HUES6 (cell line): ENCODE measurements at regions not wholly inside any gene's neighbourhood (a gene's known extent, or its start where the extent isn't known, plus 50 kb on each side); places are given as distances from the start of the nearest gene placed in this dataset.

Experiments used
- H3K27ac ChIP-seq: 2 replicates; pipeline ENCODE4 v1.7.0; 2013; ENCODE audit warnings: low read depth, mild to moderate bottlenecking, low read length, inconsistent platforms
- H3K27me3 ChIP-seq: 2 replicates; pipeline ENCODE4 v1.6.1; 2013; ENCODE audit warnings: low read length; ENCODE audit not compliant: control insufficient read depth, insufficient read depth
- H3K36me3 ChIP-seq: 2 replicates; pipeline ENCODE4 v1.6.1; 2013; ENCODE audit warnings: low read length; ENCODE audit not compliant: control insufficient read depth, insufficient read depth
- H3K4me1 ChIP-seq: 2 replicates; pipeline ENCODE4 v1.6.1; 2013; ENCODE audit warnings: low read length; ENCODE audit not compliant: control insufficient read depth, insufficient read depth
- H3K4me3 ChIP-seq: 2 replicates; pipeline ENCODE4 v1.5.1; 2013; ENCODE audit warnings: low read depth, low read length
- H3K9ac ChIP-seq: one replicate; pipeline ENCODE4 v1.6.1; 2013; ENCODE audit warnings: mild to moderate bottlenecking, low read length
- H3K9me3 ChIP-seq: 2 replicates; pipeline ENCODE4 v1.6.1; 2013; ENCODE audit warnings: low read depth, low read length; ENCODE audit not compliant: control insufficient read depth, insufficient read depth

DNA sequence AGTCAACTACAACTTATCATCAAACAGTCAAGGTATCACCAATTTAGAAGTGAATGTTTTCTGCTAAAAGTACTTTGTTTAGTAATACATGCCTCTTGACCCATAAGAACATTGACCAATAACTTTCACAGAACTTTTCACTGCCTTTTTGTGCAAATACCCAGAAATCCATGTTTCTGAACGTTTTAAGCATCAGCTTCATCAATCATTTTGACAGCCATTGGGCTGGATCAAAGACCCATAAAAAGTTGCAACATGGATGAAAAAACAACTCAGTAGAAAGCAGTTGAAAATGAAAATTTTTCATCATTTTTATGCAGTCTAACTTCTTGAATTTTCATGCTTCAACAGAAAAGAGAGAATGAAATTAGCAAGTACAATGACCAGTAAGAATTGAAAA lies 466.7 kb downstream of the TRAM1L1 start:
- H3K27ac ChIP-seq = no peak overlapping the region
- no peak overlapping the region for H3K9ac ChIP-seq
- no peak overlapping the region for H3K4me3 ChIP-seq
- no peaks in the 10 kb centered on the region for H3K9me3 ChIP-seq
- H3K27me3 ChIP-seq = no peaks in the 10 kb centered on the region
- H3K36me3 ChIP-seq = no peaks in the 10 kb centered on the region
- H3K4me1 ChIP-seq = no peaks in the 10 kb centered on the region

GRCh38 chr4:116603096-116603495 lies 482.3 kb downstream of the TRAM1L1 start:
- no peaks in the 10 kb centered on the region for H3K36me3 ChIP-seq
- peaks cover 8% of the 10 kb centered on the region; the same call in 1 of the 2 replicates for H3K9me3 ChIP-seq
- H3K27me3 ChIP-seq = no peaks in the 10 kb centered on the region
- H3K27ac ChIP-seq = no peak overlapping the region
- no peaks in the 10 kb centered on the region for H3K4me1 ChIP-seq
- H3K9ac ChIP-seq = no peak overlapping the region
- no peak overlapping the region for H3K4me3 ChIP-seq

DNA sequence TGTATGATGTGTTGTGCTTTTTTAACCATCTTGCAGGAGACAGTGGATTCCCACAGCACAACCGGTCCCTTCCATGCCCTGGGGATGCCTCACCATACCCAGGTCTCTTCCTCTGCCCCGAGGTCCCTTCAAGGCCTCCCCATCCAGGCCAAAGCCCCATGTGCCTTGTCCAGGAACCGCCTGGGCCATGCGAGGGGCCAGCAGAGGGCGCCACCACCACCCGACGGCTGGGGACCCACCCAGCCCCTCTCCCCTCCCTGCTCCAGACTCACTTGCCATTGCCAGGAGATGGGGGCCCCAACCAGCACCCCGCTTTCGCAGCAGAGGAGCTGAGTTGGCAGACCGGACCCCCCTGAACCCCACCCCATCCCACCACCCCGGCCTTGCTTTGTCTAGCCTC lies 485.5 kb downstream of the TRAM1L1 start:
- Histone ChIP-seq H3K9ac (no peak overlapping the region), H3K4me1 (no peaks in the 10 kb centered on the region), H3K27me3 (no peaks in the 10 kb centered on the region), H3K36me3 (no peaks in the 10 kb centered on the region), H3K4me3 (no peak overlapping the region), H3K9me3 (peaks cover 8% of the 10 kb centered on the region; the same call in 1 of the 2 replicates), H3K27ac (no peak overlapping the region)

DNA sequence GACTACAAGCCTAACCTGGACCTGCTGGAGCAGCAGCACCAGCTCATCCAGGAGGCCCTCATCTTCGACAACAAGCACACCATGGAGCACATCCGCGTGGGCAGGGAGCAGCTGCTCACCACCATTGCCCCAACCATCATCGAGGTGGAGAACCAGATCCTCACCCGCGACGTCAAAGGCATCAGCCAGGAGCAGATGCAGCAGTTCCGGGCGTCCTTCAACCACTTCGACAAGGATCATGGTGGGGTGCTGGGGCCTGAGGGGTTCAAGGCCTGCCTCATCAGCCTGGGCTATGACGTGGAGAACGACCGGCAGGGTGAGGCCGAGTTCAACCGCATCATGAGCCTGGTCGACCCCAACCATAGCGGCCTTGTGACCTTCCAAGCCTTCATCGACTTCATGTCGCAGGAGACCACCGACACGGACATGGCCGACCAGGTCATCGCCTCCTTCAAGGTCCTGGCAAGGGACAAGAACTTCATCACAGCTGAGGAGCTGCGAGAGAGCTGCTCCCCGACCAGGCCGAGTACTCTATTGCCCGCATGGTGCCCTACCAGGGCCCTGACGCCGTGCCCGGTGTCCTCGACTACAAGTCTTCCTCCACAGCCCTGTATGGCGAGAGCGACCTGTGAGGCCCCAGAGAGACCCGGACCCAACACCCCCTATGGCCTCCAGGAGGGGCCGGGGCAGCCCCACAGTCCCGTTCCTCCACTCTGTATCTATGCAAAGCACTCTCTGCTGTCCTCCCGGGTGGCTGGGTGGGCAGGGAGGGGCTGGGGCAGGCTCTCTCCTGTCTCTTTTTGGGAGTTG lies 486.2 kb downstream of the TRAM1L1 start:
- H3K4me3 ChIP-seq = no peak overlapping the region
- no peak overlapping the region for H3K27ac ChIP-seq
- no peak overlapping the region for H3K9ac ChIP-seq
- peaks cover 8% of the 10 kb centered on the region; the same call in 1 of the 2 replicates for H3K9me3 ChIP-seq
- no peaks in the 10 kb centered on the region for H3K4me1 ChIP-seq
- H3K27me3 ChIP-seq = no peaks in the 10 kb centered on the region
- no peaks in the 10 kb centered on the region for H3K36me3 ChIP-seq

GRCh38 chr4:116598155-116598979 lies 487.0 kb downstream of the TRAM1L1 start:
- no peak overlapping the region for H3K4me3 ChIP-seq
- peaks cover 8% of the 10 kb centered on the region; the same call in 1 of the 2 replicates for H3K9me3 ChIP-seq
- H3K27ac ChIP-seq = no peak overlapping the region
- no peaks in the 10 kb centered on the region for H3K4me1 ChIP-seq
- H3K36me3 ChIP-seq = no peaks in the 10 kb centered on the region
- no peaks in the 10 kb centered on the region for H3K27me3 ChIP-seq
- no peak overlapping the region for H3K9ac ChIP-seq

DNA sequence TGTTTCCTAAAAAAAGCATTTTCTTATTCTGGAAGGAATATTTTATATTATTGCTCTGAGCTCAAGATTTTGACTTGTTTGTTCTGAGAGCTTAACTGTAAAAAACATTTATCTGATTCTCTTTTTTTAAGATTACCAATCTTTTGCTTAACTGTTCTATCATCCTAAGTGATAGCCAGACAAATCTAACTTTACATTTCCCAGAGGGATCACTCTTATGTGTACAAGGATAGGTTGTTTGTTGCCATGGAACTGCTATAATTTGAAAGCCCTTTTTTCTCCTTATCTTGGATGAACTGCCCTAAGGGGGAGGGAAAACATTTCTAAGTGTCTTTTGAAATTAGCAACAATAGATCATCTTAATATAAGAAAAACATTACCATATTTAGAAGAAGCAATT lies 494.7 kb downstream of the TRAM1L1 start:
- H3K27ac ChIP-seq = no peak overlapping the region
- no peak overlapping the region for H3K9ac ChIP-seq
- H3K36me3 ChIP-seq = no peaks in the 10 kb centered on the region
- H3K4me3 ChIP-seq = no peak overlapping the region
- no peaks in the 10 kb centered on the region for H3K9me3 ChIP-seq
- H3K27me3 ChIP-seq = no peaks in the 10 kb centered on the region
- H3K4me1 ChIP-seq = no peaks in the 10 kb centered on the region

- Histone ChIP-seq H3K9me3 (no peaks in the 10 kb centered on the region), H3K9ac (no peak overlapping the region), H3K27ac (no peak overlapping the region), H3K4me1 (no peaks in the 10 kb centered on the region), H3K36me3 (no peaks in the 10 kb centered on the region), H3K4me3 (no peak overlapping the region), H3K27me3 (no peaks in the 10 kb centered on the region)
These were observed 496.6 kb downstream of the TRAM1L1 start for GRCh38 chr4:116588783-116589182.

DNA sequence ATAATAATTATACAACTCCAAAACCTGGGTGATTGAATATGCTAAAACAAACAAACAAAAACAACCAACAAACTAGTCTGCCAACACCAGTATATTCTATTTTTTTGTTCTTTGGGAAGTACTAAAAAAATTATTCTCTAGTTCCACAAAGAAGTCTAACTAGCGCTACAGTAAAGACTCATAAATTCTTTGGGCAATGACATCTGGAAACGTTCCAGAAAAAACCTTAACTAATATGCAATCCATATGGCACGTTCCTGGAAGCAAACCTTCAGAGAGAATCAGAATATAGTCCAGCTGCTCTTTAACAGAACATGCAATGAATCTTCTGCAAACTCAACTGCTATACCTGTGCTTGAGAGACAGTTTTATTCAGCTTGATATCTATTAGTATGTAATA lies 500.1 kb downstream of the TRAM1L1 start:
- Histone ChIP-seq H3K27ac (no peak overlapping the region), H3K4me3 (no peak overlapping the region), H3K36me3 (no peaks in the 10 kb centered on the region)

GRCh38 chr4:116577321-116577720 lies 508.1 kb downstream of the TRAM1L1 start:
- Histone ChIP-seq H3K9ac (no peak overlapping the region), H3K9me3 (peaks cover 8% of the 10 kb centered on the region), H3K36me3 (no peaks in the 10 kb centered on the region), H3K27me3 (no peaks in the 10 kb centered on the region), H3K4me1 (no peaks in the 10 kb centered on the region), H3K27ac (no peak overlapping the region), H3K4me3 (no peak overlapping the region)

More for the DNA sequence above, 500.1 kb downstream of the TRAM1L1 start:
- Histone ChIP-seq H3K27me3 (no peaks in the 10 kb centered on the region), H3K4me1 (no peaks in the 10 kb centered on the region), H3K9me3 (no peaks in the 10 kb centered on the region), H3K9ac (no peak overlapping the region)

DNA sequence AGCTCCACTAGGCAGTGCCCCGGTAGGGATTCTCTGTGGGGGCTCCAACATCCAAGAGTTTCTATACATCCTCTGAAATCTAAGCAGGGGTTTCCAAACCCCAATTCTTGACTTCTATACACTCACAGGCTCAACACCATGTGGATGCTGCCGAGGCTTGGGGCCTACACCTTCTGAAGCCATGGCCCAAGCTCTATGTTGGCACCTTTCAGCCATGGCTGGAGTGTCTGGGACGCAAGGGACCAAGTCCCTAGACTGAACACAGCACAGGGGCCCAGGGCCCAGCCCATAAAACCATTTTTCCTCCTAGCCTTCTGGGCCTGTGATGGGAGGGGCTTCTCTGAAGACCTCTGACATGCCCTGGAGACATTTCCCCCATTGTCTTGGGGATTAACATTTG lies 511.8 kb downstream of the TRAM1L1 start:
- no peaks in the 10 kb centered on the region for H3K27me3 ChIP-seq
- H3K27ac ChIP-seq = no peak overlapping the region
- no peak overlapping the region for H3K4me3 ChIP-seq
- peaks cover 10% of the 10 kb centered on the region for H3K9me3 ChIP-seq
- H3K36me3 ChIP-seq = no peaks in the 10 kb centered on the region
- no peaks in the 10 kb centered on the region for H3K4me1 ChIP-seq
- no peak overlapping the region for H3K9ac ChIP-seq

GRCh38 chr4:116561768-116562167 lies 523.6 kb downstream of the TRAM1L1 start:
- Histone ChIP-seq H3K9ac (no peak overlapping the region), H3K27me3 (no peaks in the 10 kb centered on the region), H3K4me1 (no peaks in the 10 kb centered on the region), H3K36me3 (no peaks in the 10 kb centered on the region), H3K9me3 (peaks cover 5% of the 10 kb centered on the region; the same call in 1 of the 2 replicates), H3K4me3 (no peak overlapping the region), H3K27ac (no peak overlapping the region)
